Hematopoietic multipotent progenitor cell treated with erythropoietin and hydrocortisone succinate and interleukin-3 and kit ligand, for 15 days (in vitro differentiated cells): ENCODE measurements at regions not wholly inside any gene's neighbourhood (a gene's known extent, or its start where the extent isn't known, plus 50 kb on each side); places are given as distances from the start of the nearest gene placed in this dataset.
"Not testable (repeated sequence)": the region's sequence is repeated elsewhere in the genome, so short reads cannot be mapped to it uniquely, and the experiment has no call there.

Experiments
- DNase-seq: peaks from one replicate; pipeline ENCODE4 v3.0.0-alpha.2; 2015; ENCODE audit warnings: low spot score

DNA sequence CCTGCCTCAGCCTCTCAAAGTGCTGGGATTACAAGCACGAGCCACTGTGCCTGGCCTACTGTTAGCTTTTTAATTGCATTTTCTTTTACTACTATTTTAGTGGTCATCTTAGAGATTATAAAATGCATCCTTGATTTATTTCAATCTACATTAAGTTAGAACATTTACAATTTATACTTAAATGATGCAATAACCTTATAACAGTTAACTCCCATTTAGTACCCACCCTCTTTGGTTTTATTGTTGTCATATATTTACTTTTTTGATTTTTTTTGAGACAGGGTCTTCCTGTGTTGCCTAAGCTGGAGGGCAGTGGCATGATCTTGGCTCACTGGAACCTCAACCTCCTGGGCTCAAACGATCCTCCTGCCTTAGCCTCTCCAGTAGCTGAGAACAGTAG, 77.3 kb downstream of the PPCDC start:
- no peak for DNase-seq

DNA sequence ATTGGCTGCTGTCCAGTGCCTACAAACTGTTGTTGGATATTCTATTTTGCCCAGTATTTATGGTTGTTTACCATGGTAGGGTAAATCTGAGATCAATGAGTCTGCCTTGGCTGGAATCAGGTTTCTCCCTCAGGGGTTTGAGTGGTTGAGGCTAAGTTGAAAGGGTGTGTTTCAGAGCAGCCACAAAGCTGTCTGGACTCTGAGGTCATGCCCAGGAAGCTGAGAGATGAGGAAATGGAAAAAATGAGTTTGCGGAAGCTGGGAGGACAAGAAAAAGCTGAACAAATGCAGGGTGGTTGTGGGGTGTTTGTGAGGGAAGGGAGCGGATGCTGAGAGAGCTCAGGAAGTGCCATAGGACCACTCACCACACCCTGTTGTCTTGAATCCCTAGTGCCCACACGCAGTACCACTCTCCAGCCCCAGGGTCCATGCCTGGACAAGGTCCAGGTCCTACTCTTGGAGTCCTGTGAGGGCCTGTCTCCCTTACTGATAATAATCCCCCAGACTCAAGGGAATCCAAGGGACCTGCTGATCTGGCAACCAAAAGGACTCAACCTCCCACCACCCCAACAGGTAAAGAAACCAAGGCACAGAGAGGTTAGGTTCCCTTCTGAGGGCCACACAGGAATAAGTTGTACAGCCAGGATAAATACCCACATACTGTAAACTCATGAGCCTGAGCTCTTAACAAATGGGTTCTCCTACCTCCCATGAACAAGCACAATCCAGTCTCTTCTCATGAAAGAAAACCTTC, 81.6 kb downstream of the PPCDC start:
- no peak for DNase-seq

DNA sequence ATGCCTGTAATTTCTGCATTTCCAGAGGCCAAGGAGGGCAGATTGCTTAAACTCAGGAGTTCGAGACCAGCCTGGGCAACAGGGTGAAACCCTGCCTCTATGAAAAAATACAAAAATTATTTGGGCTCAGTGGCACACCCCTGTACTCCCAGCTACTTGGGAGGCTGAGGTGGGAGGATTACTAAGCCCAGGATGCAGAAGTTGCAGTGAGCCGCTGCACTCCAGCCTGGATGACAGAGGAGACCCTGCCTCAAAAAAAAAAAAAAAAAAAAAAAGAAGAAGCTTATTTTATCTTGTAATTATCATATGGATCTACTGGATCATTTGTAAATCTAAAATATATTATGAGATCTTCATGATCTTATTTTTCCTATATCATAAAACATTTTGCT, 84.1 kb downstream of the PPCDC start:
- no peak for DNase-seq

DNA sequence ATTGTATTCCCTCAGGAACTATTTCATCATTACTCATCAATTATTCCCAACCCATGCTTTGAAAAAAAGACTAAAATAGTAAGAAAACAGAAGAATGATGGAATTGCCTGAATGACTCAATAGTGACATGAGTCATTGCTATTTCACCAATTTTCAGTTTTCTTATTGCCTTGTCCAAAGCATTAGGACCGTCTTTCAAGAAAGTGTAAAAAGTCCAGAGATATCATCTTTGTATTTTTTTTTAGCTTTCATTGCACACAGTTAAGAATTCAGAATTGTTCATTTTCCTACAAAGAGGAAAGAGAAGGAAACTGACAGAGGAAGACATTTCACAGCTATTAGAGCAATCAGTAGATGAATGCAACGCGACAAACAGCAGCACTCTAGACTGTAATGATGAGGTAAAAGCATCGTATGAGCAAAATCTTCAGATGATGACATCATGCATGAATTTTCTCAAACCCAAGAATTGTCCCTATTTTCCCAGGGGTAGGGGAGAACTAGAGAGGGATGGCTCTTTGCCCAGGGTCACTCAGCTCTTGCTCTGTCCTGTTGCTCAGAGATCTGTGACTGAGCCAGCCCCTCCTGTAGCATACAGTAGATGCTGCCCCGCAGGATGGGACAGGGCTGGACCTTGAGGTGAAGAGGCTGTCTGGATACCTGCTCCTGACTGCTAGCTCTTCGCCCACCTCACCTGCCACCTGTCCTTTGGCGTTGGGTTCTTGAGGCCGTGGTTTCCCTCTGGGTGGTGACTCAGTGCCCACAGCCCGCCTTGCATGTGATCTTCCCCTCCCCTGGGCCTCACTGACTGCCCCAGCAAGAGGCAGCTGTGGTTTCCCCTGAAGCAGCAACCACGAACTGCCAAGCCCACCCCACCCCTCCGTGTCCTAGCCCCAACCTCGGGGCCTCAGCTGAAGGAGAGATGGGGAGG, 84.8 kb downstream of the PPCDC start:
- no peak for DNase-seq

DNA sequence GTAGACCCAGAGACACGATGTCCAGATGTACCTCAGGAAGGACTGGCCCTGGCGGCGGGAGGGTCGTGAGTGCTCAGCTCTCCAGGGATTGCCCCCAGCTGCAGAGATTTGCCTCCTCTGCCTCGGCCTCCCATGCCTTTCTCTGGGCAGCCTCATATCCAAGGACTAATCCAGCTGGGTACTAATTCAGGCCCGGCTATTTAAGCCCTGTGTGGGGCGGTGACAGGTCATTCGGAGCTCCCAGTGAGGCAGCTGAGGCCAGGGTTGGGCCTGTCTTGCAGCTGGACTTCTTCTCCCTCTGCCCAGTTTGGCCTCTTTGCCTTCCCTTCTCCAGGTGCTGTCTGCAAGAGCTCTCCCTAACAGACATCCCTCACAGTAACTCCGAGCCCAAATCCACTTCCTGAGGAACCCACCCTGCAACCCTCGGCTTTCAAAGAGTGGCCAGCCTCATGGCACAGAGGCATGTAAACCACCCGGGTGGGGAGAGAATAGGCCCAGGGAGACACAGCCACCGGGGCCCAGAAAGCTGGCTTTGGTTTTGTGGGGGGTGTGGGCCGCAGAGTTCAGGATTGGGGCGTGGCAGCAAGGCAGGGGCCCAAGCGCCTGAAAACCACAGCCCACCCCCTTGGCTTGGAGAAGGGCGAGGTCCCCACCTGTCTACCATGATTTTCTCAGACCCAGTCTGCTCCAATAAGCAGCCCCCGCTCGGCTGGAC, 85.8 kb downstream of the PPCDC start:
- no peak for DNase-seq

DNA sequence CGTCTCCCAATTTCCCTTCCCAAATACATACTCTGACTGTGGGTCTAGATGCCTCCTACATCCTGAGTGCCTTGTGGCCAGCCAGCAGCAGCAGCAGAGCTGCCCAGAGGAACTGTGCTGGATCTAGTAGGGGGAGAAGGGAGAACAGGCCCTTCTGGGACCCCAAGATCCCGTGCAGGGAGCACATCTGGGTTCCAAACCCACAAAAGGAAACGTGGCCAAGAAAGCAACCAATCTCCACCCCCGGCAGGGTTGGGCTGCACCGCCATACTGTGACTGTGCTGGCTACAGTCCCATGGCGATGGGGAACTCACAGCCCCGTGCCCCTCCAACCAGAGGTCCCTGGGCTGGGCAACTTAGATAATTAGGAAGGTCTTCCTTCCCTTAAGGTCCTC, 86.3 kb downstream of the PPCDC start:
- no peak for DNase-seq

DNA sequence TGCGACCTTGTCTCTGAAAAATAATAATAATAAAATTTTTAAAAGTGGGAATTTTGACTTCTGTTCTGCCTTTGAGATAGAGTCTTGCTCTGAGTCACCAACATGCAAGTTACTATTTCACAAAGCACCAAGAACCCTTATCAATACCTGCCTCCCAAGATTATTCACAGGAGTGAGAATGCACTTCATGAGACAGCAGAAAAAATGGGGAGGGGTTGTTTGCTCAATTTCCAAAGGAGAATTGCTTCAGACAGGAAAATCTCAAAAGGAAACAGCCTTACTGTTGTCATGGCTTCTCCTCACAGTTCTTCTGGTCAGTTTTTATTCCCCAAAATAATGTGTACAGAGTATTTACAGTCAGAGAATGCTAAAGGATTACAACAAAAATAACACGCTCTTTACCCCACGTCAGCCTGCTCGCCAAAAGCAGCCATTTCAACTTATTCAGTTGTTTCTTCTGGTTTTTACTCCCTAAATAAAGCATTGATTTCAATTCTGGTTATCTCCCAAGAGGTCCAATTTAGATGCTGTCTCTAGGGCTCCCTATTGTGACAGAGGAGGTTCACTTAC, 89.0 kb downstream of the PPCDC start:
- no peak for DNase-seq

DNA sequence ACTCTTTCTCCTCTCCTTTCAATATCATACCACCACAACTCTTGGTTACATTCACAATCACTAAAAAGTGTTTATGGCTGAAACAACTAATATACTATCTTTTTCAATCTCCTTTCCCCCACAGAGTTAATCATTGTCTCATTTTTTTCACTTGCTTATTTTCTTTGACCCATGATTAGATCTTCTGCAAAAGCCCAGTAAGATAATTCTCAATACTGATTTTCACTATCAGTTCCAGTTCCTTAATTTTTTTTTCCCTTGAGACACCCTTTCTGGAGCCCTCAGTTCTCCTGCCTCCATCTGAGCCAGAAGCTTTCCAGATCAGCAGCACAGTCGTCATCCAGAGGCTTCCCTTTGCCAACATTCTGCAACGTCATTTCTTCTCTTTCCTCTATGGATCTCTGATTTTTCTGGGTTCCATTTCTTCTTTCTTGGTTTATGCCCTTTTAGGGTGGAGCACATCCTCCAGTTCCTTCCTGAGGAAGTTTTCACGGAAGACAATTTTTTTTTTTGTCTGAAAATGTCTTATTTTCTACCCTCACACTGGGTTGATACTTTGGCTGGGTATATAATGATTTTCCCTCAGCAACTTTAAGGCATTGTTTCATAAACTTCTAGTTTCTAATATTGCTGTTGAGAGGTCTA, 88.7 kb upstream of the C15orf39 start:
- DNase-seq: no peak

DNA sequence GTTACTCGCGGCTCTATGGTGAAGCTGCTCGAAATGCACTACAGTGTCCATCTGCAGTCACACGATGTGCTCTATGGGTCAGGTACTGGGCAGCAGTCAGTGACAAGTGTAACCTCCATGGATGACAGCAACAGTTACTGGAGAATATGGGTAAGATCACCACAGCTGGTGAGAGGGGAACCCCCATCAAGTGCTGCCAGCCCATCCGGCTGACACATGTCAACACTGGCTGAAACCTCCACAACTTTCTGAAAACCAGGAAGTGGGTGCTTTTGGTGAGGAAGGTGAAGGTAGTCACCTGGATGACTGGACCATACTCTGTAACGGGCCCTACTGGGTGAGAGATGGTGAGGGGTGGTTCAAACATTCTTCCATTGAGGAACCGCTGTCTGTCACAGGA, 87.4 kb upstream of the C15orf39 start:
- no peak for DNase-seq

DNA sequence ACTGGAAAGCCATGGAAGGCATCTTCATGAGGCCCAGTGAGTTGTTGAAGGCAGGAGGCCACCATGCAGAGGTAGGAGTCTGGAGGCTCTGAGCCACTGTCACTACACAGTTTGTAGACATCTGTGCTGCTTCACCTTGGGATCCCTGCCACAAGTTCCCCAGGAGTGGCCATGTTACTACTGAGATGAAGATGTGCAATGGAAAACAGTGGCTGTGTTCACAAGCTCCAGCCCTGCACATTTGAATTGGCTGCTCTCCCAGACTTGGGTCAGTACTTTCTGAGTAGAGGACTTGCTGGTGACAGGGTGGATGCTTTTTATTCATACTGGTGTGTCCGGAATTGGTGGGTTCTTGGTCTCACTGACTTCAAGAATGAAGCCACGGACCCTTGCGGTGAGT, 86.9 kb upstream of the C15orf39 start:
- DNase-seq: no peak

DNA sequence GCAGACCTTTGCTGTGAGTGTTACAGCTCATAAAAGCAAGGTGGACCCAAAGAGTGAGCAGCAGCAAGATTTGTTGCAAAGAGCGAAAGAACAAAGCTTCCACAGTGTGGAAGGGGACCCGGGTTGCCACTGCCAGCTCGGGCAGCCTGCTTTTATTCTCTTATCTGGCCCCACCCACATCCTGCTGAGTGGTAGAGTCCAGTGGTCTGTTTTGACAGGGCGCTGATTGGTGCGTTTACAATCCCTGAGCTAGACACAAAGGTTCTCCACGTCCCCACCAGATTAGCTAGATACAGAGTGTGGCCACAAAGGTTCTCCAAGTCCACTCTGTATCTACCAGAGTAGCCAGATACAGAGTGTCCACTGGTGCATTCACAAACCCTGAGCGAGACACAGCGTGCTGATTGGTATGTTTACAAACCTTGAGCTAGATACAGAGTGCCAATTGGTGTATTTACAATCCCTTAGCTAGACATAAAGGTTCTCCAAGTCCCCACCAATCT, 86.2 kb upstream of the C15orf39 start:
- DNase-seq: not testable (repeated sequence)

DNA sequence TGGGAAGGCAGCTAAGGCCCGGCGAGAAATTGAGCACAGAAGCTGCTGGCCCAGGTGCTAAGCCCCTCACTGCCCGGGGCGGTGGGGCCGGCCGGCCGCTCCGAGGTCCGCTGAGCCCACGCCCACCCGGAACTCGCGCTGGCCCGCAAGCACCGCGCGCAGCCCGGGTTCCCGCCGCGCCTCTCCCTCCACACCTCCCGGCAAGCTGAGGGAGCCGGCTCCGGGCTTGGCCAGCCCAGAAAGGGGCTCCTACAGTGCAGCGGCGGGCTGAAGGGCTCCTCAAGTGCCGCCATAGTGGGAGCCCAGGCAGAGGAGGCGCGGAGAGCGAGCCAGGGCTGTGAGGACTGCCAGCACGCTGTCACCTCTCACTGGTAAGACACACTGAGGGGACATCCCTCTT, 85.5 kb upstream of the C15orf39 start:
- not testable (repeated sequence) for DNase-seq

DNA sequence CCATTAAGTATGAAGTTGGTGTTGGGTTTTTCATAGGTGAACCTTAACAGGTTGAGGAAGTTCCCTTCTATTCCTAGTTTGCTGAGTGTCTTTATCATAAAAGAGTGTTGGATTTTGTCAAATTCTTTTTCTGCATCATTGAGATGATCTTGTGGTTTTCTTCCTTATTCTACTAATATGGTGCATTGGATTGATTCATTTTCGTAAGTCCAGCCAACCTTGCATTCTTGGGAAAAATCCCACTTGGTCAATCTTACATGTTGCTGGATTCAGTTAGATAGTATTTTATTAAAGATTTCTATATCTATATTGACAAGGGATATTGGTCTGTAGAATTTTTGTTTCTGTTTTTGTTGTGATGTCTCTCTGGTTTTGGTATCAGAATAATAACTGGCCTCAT, 83.7 kb upstream of the C15orf39 start:
- DNase-seq: no peak

DNA sequence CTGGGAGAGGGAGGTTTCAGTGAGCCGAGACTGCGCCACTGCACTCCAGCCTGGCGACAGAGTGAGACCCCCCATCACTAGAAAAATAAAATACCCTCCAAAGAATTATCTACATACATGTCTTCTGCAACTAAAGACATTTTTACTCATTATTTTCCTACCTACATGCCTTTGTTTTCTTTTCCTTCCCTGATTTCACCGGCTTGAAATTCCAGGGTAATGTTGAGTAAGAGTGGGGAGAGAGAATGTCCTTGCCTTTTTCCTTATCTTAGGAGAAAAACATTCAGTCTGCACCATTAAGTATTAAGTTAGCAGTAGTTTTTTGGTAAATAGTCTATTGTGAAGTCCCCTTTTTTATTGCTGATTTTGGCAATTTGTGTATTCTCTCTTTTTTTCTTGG, 82.4 kb upstream of the C15orf39 start:
- not testable (repeated sequence) for DNase-seq

DNA sequence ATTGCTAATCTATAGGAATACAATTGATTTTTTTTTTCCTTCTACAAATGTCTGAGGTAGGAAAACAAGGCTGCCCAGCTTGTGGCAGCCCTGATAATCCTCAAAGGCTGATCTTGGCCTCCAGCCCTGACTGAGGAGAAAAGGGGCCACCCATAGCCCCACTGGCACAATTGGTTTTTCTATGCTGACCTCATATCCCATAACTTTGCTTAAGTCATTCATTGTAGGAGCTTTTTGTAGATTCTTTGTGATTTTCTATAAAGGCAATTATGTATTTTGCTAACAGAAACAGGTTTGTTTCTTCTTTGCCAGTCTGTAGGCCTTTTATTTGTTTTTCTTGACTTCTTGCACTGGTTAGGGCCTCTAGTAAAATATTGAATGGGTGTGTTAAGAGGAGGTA, 80.2 kb upstream of the C15orf39 start:
- peak; percentile 9 for DNase-seq

DNA sequence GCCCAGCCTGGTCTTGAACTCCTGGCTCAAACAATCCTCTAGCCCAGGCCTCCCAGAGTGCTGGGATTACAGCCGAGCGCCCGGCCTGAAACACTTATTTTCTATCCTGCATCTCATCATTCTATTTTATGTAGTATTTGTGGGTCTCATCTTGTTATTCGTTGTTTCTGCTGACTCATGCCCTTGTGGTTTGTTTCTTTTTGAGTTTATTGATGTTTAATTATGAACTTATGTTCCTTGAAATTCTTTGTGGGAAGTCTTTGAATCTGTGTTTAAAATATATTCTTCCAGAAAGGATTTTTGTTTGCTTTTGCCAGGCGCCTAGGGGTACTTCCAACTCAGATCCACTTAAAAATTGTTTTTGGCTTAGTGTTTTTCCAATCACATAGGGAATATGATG, 78.3 kb upstream of the C15orf39 start:
- DNase-seq: peak; percentile 62

DNA sequence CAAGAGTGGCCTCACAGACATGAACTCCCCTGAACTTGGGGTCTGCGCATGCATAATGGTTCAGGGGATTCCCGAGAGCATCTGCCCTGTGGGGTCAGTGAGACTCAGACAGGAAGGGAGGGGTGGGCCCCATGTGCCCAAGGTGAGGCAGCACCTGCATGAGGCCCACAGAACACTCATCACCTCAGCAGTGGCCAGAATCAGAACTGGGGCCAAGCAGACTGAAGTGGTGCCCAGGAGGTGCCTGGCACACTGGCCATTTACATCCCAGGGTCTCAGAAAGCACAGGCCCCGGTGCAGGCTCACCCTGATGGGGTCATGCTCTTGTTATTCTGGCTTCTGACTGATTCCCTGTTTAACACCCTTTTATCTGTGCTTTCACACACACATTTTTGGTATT, 77.4 kb upstream of the C15orf39 start:
- DNase-seq: not testable (repeated sequence)

DNA sequence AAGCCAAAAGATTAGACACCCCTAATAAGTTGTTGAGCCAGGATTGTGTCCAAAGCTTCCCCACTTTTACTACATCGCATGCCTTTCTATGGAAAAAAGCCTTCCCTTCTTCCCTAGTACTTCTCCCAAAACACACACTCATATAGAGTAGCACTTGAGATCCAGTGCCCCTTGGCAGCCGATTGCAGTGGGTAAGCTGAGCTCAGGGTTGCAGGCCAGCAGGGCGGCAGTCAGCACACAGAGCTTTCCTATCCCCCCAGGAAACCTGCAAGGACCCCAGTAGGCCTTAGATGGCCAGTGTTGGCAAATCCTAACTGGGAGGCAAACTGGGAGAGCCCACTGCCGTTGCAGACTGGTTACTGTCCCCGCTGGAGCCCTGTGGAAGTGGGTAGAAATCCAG, 75.7 kb upstream of the C15orf39 start:
- no peak for DNase-seq

DNA sequence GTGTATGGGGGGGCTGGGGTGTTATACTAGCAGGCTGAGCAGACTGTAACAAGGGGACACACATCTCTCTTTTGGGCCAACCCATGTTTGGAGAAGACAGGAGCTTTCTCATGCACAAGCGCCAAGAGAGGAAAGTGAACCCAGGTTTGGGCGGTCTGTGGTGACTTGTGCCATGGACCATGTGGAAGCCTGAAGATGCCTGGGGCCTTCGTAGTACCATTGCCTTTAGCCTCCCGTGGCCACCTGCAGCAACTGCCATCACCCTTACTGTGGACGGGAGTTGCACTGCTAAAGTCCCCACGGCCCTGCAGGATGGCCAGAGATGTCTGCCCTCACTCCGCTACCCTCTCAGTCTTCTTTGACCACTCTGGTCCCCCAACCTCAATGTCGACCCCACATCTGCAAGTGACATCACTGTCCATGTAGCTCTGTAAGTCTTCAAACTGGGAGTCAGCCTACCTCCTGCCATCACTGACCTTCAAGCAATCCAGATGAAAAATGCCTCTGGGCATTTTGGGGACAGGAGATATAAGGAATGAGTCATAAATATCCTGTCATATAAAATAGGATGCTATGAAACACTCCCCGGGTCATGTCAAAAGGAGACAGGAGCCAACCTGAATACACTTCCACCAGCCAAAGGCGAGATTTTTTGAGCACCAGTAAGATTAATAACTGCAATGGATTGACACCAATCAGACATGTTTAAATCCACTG, 74.7 kb upstream of the C15orf39 start:
- no peak for DNase-seq

DNA sequence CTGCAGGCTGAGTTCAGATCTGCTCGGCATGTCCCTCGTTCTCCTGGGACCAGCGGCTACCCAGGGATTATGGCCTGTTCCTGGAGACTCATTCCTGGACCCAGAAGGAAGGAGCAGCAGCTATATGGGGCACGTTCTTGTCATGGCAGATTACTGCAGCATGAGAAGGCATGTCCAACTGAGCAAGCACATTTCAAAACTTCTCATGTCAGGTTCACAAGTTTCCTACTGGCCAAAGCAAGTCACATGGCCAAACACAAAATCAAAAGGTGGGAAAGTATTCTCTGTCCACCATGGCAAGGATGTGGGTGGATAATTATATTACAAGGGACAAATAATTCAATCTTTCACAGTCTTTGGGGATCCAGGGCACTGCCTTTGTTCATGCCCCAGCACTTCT, 71.9 kb upstream of the C15orf39 start:
- no peak for DNase-seq

DNA sequence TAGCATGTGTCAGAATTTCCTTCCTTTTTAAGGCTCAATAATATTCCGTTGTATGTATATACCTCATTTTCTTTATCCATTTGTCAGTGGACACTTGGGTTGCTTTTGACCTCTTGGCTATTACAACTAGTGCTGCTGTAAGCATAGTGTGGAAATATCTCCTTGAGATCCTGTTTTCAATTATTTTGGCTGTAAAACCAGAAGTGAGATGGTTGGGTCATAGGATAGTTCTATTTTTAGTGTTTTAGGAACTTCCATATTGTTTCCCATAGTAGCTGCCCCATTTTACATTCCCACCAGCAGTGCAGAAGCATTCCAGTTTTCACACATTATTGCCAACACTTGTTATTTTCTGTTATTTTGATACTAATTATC, 70.4 kb upstream of the C15orf39 start:
- no peak for DNase-seq
